Nephron progenitor cell (in vitro differentiated cells): ENCODE measurements at regions not wholly inside any gene's neighbourhood (a gene's known extent, or its start where the extent isn't known, plus 50 kb on each side); places are given as distances from the start of the nearest gene placed in this dataset.

ENCODE experiments used
- DNase-seq: peaks from one replicate; pipeline ENCODE4 v3.0.0; 2021
- H3K27ac Mint-ChIP-seq: 2 replicates; pipeline ENCODE4 v1.8.0; 2021; ENCODE audit warnings: mild to moderate bottlenecking, moderate library complexity, mixed read lengths
- H3K27me3 Mint-ChIP-seq: 2 replicates; pipeline ENCODE4 v1.8.0; 2021; ENCODE audit warnings: mild to moderate bottlenecking, low read depth, mixed read lengths; ENCODE audit not compliant: poor library complexity
- H3K36me3 Mint-ChIP-seq: 2 replicates; pipeline ENCODE4 v1.8.0; 2021; ENCODE audit warnings: low read depth, mixed read lengths
- H3K4me1 Mint-ChIP-seq: 2 replicates; pipeline ENCODE4 v1.8.0; 2021; ENCODE audit warnings: mixed read lengths
- H3K4me3 Mint-ChIP-seq: 2 replicates; pipeline ENCODE4 v1.8.0; 2021; ENCODE audit warnings: mild to moderate bottlenecking, moderate library complexity, mixed read lengths
- H3K9me3 Mint-ChIP-seq: 2 replicates; pipeline ENCODE4 v1.8.0; 2021; ENCODE audit warnings: mild to moderate bottlenecking, moderate library complexity, mixed read lengths
- CTCF ChIP-seq: fragments of 200-600 bp; sonication (generic); IDR thresholded peaks from 2 replicates; pipeline ENCODE4 v1.5.0; 2021; ENCODE audit warnings: antibody characterized with exemption

- H3K27me3 Mint-ChIP-seq = peaks cover 9% of the 10 kb centered on the region
- peaks cover 13% of the 10 kb centered on the region for H3K4me1 Mint-ChIP-seq
- H3K4me3 Mint-ChIP-seq = no peak overlapping the region
- no peak overlapping the region for H3K27ac Mint-ChIP-seq
- TF ChIP-seq CTCF = no peak
- DNase-seq = no peak
- H3K9me3 Mint-ChIP-seq = peaks cover 36% of the 10 kb centered on the region
- no peaks in the 10 kb centered on the region for H3K36me3 Mint-ChIP-seq
Observed at GRCh38 chr18:76102156-76102555, 392.9 kb downstream of the ZNF516 start.

- TF ChIP-seq CTCF = no peak
- Mint-ChIP-seq H3K36me3 (no peaks in the 10 kb centered on the region), H3K27ac (no peak overlapping the region), H3K9me3 (peaks cover 28% of the 10 kb centered on the region), H3K4me1 (peaks cover 13% of the 10 kb centered on the region), H3K4me3 (no peak overlapping the region), H3K27me3 (peaks cover 13% of the 10 kb centered on the region)
- no peak for DNase-seq
Observed at GRCh38 chr18:76099931-76100457, 395.0 kb downstream of the ZNF516 start.

- H3K9me3 Mint-ChIP-seq = peaks cover 28% of the 10 kb centered on the region
- DNase-seq = no peak
- H3K36me3 Mint-ChIP-seq = no peaks in the 10 kb centered on the region
- TF ChIP-seq CTCF = no peak
- no peak overlapping the region for H3K27ac Mint-ChIP-seq
- peaks cover 13% of the 10 kb centered on the region for H3K4me1 Mint-ChIP-seq
- H3K4me3 Mint-ChIP-seq = no peak overlapping the region
- H3K27me3 Mint-ChIP-seq = peaks cover 13% of the 10 kb centered on the region
Observed at GRCh38 chr18:76098674-76099411, 396.2 kb downstream of the ZNF516 start.

GRCh38 chr18:76081536-76081935, 413.5 kb downstream of the ZNF516 start:
- Mint-ChIP-seq H3K4me3 (no peak overlapping the region), H3K27me3 (peaks cover under 1% of the 10 kb centered on the region), H3K9me3 (peaks cover 7% of the 10 kb centered on the region), H3K36me3 (no peaks in the 10 kb centered on the region), H3K4me1 (no peaks in the 10 kb centered on the region), H3K27ac (no peak overlapping the region)
- DNase-seq = no peak
- TF ChIP-seq CTCF = no peak

GRCh38 chr18:76080430-76080829, 414.6 kb downstream of the ZNF516 start:
- no peaks in the 10 kb centered on the region for H3K27me3 Mint-ChIP-seq
- H3K4me1 Mint-ChIP-seq = no peaks in the 10 kb centered on the region
- no peak overlapping the region for H3K27ac Mint-ChIP-seq
- no peak overlapping the region for H3K4me3 Mint-ChIP-seq
- no peak for DNase-seq
- TF ChIP-seq CTCF = no peak
- no peaks in the 10 kb centered on the region for H3K9me3 Mint-ChIP-seq
- no peaks in the 10 kb centered on the region for H3K36me3 Mint-ChIP-seq

- no peak for DNase-seq
- Mint-ChIP-seq H3K4me1 (no peaks in the 10 kb centered on the region), H3K36me3 (peaks cover under 1% of the 10 kb centered on the region), H3K27me3 (no peaks in the 10 kb centered on the region), H3K4me3 (no peak overlapping the region), H3K9me3 (peaks cover 13% of the 10 kb centered on the region), H3K27ac (no peak overlapping the region)
- TF ChIP-seq CTCF = no peak
Observed at GRCh38 chr18:76075777-76076176, 419.3 kb downstream of the ZNF516 start.
